ENCODE measurements at regions not wholly inside any gene's neighbourhood (a gene's known extent, or its start where the extent isn't known, plus 50 kb on each side); places are given as distances from the start of the nearest gene placed in this dataset.

GRCh38 chr2:180670302-180671003 lies 310.0 kb upstream of the UBE2E3 start:
- no peak for TF ChIP-seq CTCF (IDR thresholded peaks at IDR 0.05)
- TF ChIP-seq POLR2A (IDR thresholded peaks at IDR 0.05): no peak
